ENCODE measurements at regions not wholly inside any gene's neighbourhood (a gene's known extent, or its start where the extent isn't known, plus 50 kb on each side); places are given as distances from the start of the nearest gene placed in this dataset.

DNA sequence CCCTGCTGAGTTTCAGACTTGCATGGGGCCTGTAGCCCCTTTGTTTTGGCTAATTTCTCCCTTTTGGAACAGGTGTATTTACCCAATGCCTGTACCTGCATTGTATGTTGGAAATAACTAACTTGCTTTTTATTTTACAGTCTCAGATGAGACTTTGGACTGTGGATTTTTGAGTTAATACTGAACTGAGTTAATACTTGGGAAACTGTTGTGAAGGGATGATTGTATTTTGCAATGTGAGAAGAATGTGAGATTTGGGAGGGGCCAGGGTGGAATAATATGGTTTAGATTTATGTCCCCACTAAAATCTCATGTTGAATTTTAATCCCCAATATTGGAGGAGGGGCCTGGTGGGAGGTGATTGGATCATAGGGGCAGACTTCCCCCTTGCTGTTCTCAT lies 99.1 kb upstream of the IRAK1BP1 start:
- no peaks in the 10 kb centered on the region for H3K9me2 ChIP-seq (ENCODE audit: low read depth, low read length)
- H4K20me1 ChIP-seq (ENCODE audit: insufficient read depth, low read length) = no peaks in the 10 kb centered on the region
- no peak overlapping the region for H3K4me3 ChIP-seq (ENCODE audit: low read depth, low read length, poor library complexity, severe bottlenecking)
- TF ChIP-seq, protein P1, sequence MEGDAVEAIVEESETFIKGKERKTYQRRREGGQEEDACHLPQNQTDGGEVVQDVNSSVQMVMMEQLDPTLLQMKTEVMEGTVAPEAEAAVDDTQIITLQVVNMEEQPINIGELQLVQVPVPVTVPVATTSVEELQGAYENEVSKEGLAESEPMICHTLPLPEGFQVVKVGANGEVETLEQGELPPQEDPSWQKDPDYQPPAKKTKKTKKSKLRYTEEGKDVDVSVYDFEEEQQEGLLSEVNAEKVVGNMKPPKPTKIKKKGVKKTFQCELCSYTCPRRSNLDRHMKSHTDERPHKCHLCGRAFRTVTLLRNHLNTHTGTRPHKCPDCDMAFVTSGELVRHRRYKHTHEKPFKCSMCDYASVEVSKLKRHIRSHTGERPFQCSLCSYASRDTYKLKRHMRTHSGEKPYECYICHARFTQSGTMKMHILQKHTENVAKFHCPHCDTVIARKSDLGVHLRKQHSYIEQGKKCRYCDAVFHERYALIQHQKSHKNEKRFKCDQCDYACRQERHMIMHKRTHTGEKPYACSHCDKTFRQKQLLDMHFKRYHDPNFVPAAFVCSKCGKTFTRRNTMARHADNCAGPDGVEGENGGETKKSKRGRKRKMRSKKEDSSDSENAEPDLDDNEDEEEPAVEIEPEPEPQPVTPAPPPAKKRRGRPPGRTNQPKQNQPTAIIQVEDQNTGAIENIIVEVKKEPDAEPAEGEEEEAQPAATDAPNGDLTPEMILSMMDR (IDR thresholded peaks at IDR 0.05; ENCODE audit: low read length) = no peak
- TF ChIP-seq EZH2 (IDR thresholded peaks at IDR 0.05; ENCODE audit: borderline replicate concordance, low read length) = no peak
- H3K4me1 ChIP-seq (ENCODE audit: insufficient read depth, low read length, severe bottlenecking) = no peaks in the 10 kb centered on the region
- H3K79me2 ChIP-seq (ENCODE audit: insufficient read depth, low read length) = no peaks in the 10 kb centered on the region
- H2AFZ ChIP-seq (ENCODE audit: low read length) = no peak overlapping the region
- H3K9ac ChIP-seq (ENCODE audit: low read length) = no peak overlapping the region
- H3K9me3 ChIP-seq (ENCODE audit: low read length) = no peaks in the 10 kb centered on the region
- H3F3A ChIP-seq (ENCODE audit: insufficient read depth, low read length) = no peaks in the 10 kb centered on the region
- H3K27me3 ChIP-seq (ENCODE audit: insufficient read depth, low read length) = no peaks in the 10 kb centered on the region
- no peak overlapping the region for H3K4me2 ChIP-seq (ENCODE audit: low read length)
- H3K27ac ChIP-seq (ENCODE audit: low read depth, low read length, poor library complexity, severe bottlenecking) = no peak overlapping the region
- no peaks in the 10 kb centered on the region for H3K36me3 ChIP-seq (ENCODE audit: insufficient read depth, low read length)

DNA sequence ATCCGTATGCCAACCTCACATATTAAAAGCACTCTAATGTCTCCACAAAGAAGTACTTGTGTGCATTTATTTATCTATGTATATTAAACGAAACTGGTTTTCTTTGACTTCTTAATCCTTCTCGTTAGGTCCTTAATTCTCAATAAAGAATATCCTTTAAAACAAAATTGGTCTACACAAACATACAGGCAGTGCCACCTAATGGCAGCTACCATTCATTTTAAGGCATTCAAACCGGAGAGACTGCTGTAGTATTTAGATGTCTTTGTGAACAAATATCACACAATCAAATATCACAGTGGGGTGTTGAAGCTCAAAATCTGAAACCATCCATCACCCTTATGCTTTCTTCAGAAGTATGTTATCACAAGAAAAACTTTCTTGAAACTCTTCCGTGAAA lies 96.6 kb upstream of the IRAK1BP1 start:
- no peaks in the 10 kb centered on the region for H3K36me3 ChIP-seq (ENCODE audit: insufficient read depth, low read length)
- H3K9me2 ChIP-seq (ENCODE audit: low read depth, low read length) = no peaks in the 10 kb centered on the region
- H3K27me3 ChIP-seq (ENCODE audit: insufficient read depth, low read length) = no peaks in the 10 kb centered on the region
- H2AFZ ChIP-seq (ENCODE audit: low read length) = no peak overlapping the region
- H3F3A ChIP-seq (ENCODE audit: insufficient read depth, low read length) = no peaks in the 10 kb centered on the region
- no peaks in the 10 kb centered on the region for H3K4me1 ChIP-seq (ENCODE audit: insufficient read depth, low read length, severe bottlenecking)
- no peaks in the 10 kb centered on the region for H3K9me3 ChIP-seq (ENCODE audit: low read length)
- H3K27ac ChIP-seq (ENCODE audit: low read depth, low read length, poor library complexity, severe bottlenecking) = no peak overlapping the region
- no peak overlapping the region for H3K4me3 ChIP-seq (ENCODE audit: low read depth, low read length, poor library complexity, severe bottlenecking)
- TF ChIP-seq, protein P1 (IDR thresholded peaks at IDR 0.05; ENCODE audit: low read length) = no peak
- TF ChIP-seq EZH2 (IDR thresholded peaks at IDR 0.05; ENCODE audit: borderline replicate concordance, low read length) = no peak
- no peaks in the 10 kb centered on the region for H4K20me1 ChIP-seq (ENCODE audit: insufficient read depth, low read length)
- H3K4me2 ChIP-seq (ENCODE audit: low read length) = no peak overlapping the region
- H3K79me2 ChIP-seq (ENCODE audit: insufficient read depth, low read length) = no peaks in the 10 kb centered on the region
- H3K9ac ChIP-seq (ENCODE audit: low read length) = no peak overlapping the region

DNA sequence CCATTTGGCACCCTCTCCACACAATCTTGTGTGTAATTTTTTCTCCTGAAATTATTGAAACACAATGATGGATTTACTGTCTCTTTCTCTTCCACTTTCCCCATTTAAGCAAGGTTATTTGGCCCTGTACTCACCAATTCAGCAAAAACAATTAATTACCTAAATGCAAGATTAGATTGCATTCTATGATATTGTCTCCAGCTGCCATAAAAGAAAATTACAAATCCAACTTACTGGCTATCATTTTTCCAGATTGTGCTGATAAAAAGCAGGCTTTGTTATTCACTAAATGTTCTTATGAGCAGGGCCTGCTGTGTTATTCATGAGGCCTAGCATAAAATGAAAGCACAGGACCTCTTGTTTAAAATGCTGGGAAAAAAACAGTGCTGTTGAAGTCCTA lies 95.8 kb upstream of the IRAK1BP1 start:
- no peaks in the 10 kb centered on the region for H3K9me2 ChIP-seq (ENCODE audit: low read depth, low read length)
- H3K27ac ChIP-seq (ENCODE audit: low read depth, low read length, poor library complexity, severe bottlenecking) = no peak overlapping the region
- no peak overlapping the region for H2AFZ ChIP-seq (ENCODE audit: low read length)
- no peak overlapping the region for H3K4me2 ChIP-seq (ENCODE audit: low read length)
- no peaks in the 10 kb centered on the region for H3K27me3 ChIP-seq (ENCODE audit: insufficient read depth, low read length)
- TF ChIP-seq EZH2 (IDR thresholded peaks at IDR 0.05; ENCODE audit: borderline replicate concordance, low read length) = no peak
- TF ChIP-seq, protein P1 (IDR thresholded peaks at IDR 0.05; ENCODE audit: low read length) = no peak
- H3K9me3 ChIP-seq (ENCODE audit: low read length) = no peaks in the 10 kb centered on the region
- H3K4me3 ChIP-seq (ENCODE audit: low read depth, low read length, poor library complexity, severe bottlenecking) = no peak overlapping the region
- H4K20me1 ChIP-seq (ENCODE audit: insufficient read depth, low read length) = no peaks in the 10 kb centered on the region
- no peaks in the 10 kb centered on the region for H3K4me1 ChIP-seq (ENCODE audit: insufficient read depth, low read length, severe bottlenecking)
- H3K9ac ChIP-seq (ENCODE audit: low read length) = no peak overlapping the region
- H3K36me3 ChIP-seq (ENCODE audit: insufficient read depth, low read length) = no peaks in the 10 kb centered on the region
- no peaks in the 10 kb centered on the region for H3K79me2 ChIP-seq (ENCODE audit: insufficient read depth, low read length)
- H3F3A ChIP-seq (ENCODE audit: insufficient read depth, low read length) = no peaks in the 10 kb centered on the region

Data from OCI-LY1 (cell line).